Caco-2 (cell line): ENCODE measurements at regions not wholly inside any gene's neighbourhood (a gene's known extent, or its start where the extent isn't known, plus 50 kb on each side); places are given as distances from the start of the nearest gene placed in this dataset.

ENCODE experiments used
- BruUV-seq: library from RNA; stranded (reverse); fragments of 400-500 nt; replicated peaks from 2 replicates; lab custom pipeline; 2021; lab: Mats Ljungman, UMichigan
- CTCF ChIA-PET: fragments of 300-600 bp; sonication (Branson Sonifier 250); formaldehyde crosslinking; loops from one replicate; lab custom pipeline; 2022; ENCODE audit warnings: antibody characterized with exemption; lab: Charles Lee
- POLR2A ChIA-PET: fragments of 300-600 bp; sonication (Branson Sonifier 250); formaldehyde crosslinking; loops from one replicate; lab custom pipeline; 2022; ENCODE audit warnings: antibody characterized with exemption; lab: Charles Lee
- DNase-seq, 2 experiments: peaks; one replicate each; pipeline versions ENCODE4 v3.0.0 to v3.0.0-alpha.2; 2020 to 2022
- H3K27me3 ChIP-seq: replicated peaks from 2 replicates; pipeline ENCODE4 v1.6.0; 2011; ENCODE audit warnings: low read length; ENCODE audit not compliant: control insufficient read depth, insufficient read depth
- H3K36me3 ChIP-seq: 2 replicates; pipeline ENCODE4 v1.5.1; 2011; ENCODE audit warnings: low read length; ENCODE audit not compliant: control insufficient read depth, insufficient read depth
- H3K4me1 ChIP-seq: fragments of 250-450 bp; sonication (Bioruptor Pico); 2 replicates; pipeline ENCODE4 v1.5.1; 2020; ENCODE audit warnings: mild to moderate bottlenecking
- H3K4me3 ChIP-seq: 2 replicates; pipeline ENCODE4 v1.5.1; 2011; ENCODE audit warnings: low read depth, mild to moderate bottlenecking, control low read depth, low read length
- H3K9me3 ChIP-seq: fragments of 250-450 bp; sonication (Bioruptor Pico); 2 replicates; pipeline ENCODE4 v1.5.1; 2020; ENCODE audit warnings: mild to moderate bottlenecking, moderate library complexity
- H3K27ac Mint-ChIP-seq: one replicate; pipeline ENCODE4 v1.8.0; 2022; ENCODE audit warnings: mixed read lengths; ENCODE audit not compliant: unreplicated experiment
- H3K27me3 Mint-ChIP-seq: one replicate; pipeline ENCODE4 v1.8.0; 2022; ENCODE audit warnings: mixed read lengths; ENCODE audit not compliant: insufficient read depth, unreplicated experiment
- H3K36me3 Mint-ChIP-seq: one replicate; pipeline ENCODE4 v1.8.0; 2022; ENCODE audit warnings: mild to moderate bottlenecking, mixed read lengths; ENCODE audit not compliant: insufficient read depth, unreplicated experiment
- H3K4me1 Mint-ChIP-seq: one replicate; pipeline ENCODE4 v1.8.0; 2022; ENCODE audit warnings: low read depth, mixed read lengths; ENCODE audit not compliant: unreplicated experiment
- H3K4me3 Mint-ChIP-seq: one replicate; pipeline ENCODE4 v1.8.0; 2022; ENCODE audit warnings: mild to moderate bottlenecking, moderate library complexity, mixed read lengths; ENCODE audit not compliant: unreplicated experiment
- H3K9me3 Mint-ChIP-seq: one replicate; pipeline ENCODE4 v1.8.0; 2022; ENCODE audit warnings: mixed read lengths; ENCODE audit not compliant: unreplicated experiment
- CTCF ChIP-seq, 2 experiments: fragments of 200-600 bp in 1 of 2; IDR thresholded peaks; 1 replicate in 1 of 2; 2 replicates in 1 of 2; pipeline versions ENCODE4 v1.5.1 to v1.8.0; 2011 to 2022; ENCODE audit warnings: antibody characterized with exemption in 1 of 2, control low read depth in 1 of 2, inconsistent platforms in 1 of 2, low read depth in 1 of 2, low read length in 1 of 2, mild to moderate bottlenecking in 1 of 2, moderate library complexity in 1 of 2; ENCODE audit not compliant: insufficient read depth in 1 of 2, severe bottlenecking in 1 of 2, unreplicated experiment in 1 of 2
- intact Hi-C: fragments of 100-400 bp; cut with micrococcal nuclease; formaldehyde crosslinking; loops from one replicate; pipeline ENCODE4 v1.10.0; 2022; ENCODE audit not compliant: unreplicated experiment

GRCh38 chr11:44416776-44417175 is 106.8 kb upstream of the ALX4 start:
- CTCF ChIA-PET: no interaction called here
- DNase-seq: no peak

DNA sequence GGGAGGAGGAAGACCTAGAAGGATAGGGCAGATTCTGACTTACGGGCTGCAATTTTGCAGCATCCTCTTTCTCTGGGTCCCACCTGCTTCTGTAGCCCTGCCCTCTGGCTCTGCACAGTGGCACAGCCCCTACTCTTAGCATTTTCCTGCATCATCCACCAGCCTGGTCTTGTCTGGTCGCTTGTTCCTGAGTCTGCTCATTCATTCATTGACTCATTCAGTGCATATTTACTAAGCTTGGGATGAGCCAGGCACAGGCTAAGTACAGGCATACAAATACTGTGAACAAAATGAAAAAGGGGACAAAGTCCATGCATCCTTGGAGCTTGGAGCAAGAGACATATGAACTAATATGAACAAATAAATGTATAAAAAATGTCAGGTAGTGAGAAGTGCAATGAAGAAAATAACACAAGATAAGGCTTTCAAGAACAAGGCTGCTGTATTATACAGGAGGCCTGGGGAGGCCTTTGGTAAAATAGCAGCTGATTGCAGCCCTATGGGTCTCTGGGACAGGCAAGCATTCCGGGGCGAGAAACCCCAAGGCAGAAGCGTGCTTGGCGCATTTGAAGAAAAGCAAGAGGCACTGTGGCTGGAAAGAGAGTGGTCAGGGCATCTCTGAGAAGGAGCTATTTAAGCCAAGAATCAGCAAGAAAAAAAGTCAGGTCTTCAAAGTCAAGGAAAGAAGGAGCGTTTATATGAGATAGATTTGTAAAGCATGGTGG is 108.0 kb upstream of the ALX4 start:
- Histone ChIP-seq H3K9me3 (no peaks in the 10 kb centered on the region), H3K4me3 (no peak overlapping the region), H3K4me1 (no peaks in the 10 kb centered on the region), H3K27me3 (no peaks in the 10 kb centered on the region; the same call in 1 of the 2 replicates), H3K36me3 (no peaks in the 10 kb centered on the region)
- intact Hi-C loops: no loop called here
- Mint-ChIP-seq H3K27ac (no peak overlapping the region), H3K9me3 (no peaks in the 10 kb centered on the region), H3K27me3 (peaks cover 7% of the 10 kb centered on the region), H3K36me3 (no peaks in the 10 kb centered on the region), H3K4me1 (no peaks in the 10 kb centered on the region), H3K4me3 (no peak overlapping the region)
- BruUV-seq: no TSS peak
- ChIA-PET CTCF (interaction anchor here (1.1 kb wide), 1 partner anchor 9 kb away, joined by 4 read pairs; no protein-coding TSS in a partner anchor), POLR2A (no interaction called here)
- no peak for DNase-seq
- TF ChIP-seq CTCF (IDR thresholded peaks at IDR 0.05; ENCODE audit: insufficient read depth in 1 of 2, low read depth in 1 of 2, low read length in 1 of 2, severe bottlenecking in 1 of 2, unreplicated experiment in 1 of 2): no peak

More at GRCh38 chr11:44416776-44417175, 106.8 kb upstream of the ALX4 start:
- Histone ChIP-seq H3K4me3 (no peak overlapping the region), H3K4me1 (no peaks in the 10 kb centered on the region), H3K36me3 (no peaks in the 10 kb centered on the region), H3K9me3 (no peaks in the 10 kb centered on the region; the same call in 1 of the 2 replicates), H3K27me3 (no peaks in the 10 kb centered on the region; the same call in 1 of the 2 replicates)
- Mint-ChIP-seq H3K36me3 (no peaks in the 10 kb centered on the region), H3K27me3 (peaks cover 14% of the 10 kb centered on the region), H3K4me1 (no peaks in the 10 kb centered on the region), H3K27ac (no peak overlapping the region), H3K4me3 (no peak overlapping the region), H3K9me3 (no peaks in the 10 kb centered on the region)
- TF ChIP-seq CTCF (IDR thresholded peaks at IDR 0.05; ENCODE audit: insufficient read depth in 1 of 2, low read depth in 1 of 2, low read length in 1 of 2, severe bottlenecking in 1 of 2, unreplicated experiment in 1 of 2): no peak
- POLR2A ChIA-PET: no interaction called here
- no TSS peak for BruUV-seq
- intact Hi-C loops: no loop called here

DNA sequence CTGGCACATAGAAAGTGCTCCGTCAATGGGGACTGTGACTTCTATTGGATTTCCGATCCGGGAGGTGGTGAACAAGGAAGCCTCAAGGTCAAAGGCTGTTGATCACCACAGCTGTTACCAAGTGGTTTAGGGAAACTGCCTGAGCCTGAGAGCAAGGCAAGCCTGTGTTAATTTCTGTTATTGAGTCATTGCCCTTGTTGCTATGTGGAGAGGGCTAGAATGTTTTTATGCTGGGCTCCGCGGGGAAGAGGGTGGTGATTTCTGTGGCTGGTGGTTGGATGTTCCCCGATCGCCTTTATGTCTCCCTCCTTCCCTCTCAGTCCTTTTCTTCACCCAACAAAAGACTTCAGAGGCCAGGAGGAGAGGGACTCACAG is 108.5 kb upstream of the ALX4 start:
- no peaks in the 10 kb centered on the region; the same call in 1 of the 2 replicates for H3K27me3 ChIP-seq
- CTCF ChIA-PET: interaction anchor here (1.1 kb wide), 1 partner anchor 8 kb away, joined by 4 read pairs; no protein-coding TSS in a partner anchor

More for the DNA sequence above, 108.5 kb upstream of the ALX4 start:
- H3K4me3 ChIP-seq: no peak overlapping the region
- H3K36me3 Mint-ChIP-seq: no peaks in the 10 kb centered on the region
- POLR2A ChIA-PET: no interaction called here
- H3K27ac Mint-ChIP-seq: no peak overlapping the region
- H3K27me3 Mint-ChIP-seq: peaks cover 9% of the 10 kb centered on the region
- TF ChIP-seq CTCF (IDR thresholded peaks at IDR 0.05; ENCODE audit: insufficient read depth in 1 of 2, low read depth in 1 of 2, low read length in 1 of 2, severe bottlenecking in 1 of 2, unreplicated experiment in 1 of 2): no peak
- BruUV-seq: no TSS peak
- H3K4me3 Mint-ChIP-seq: no peak overlapping the region
- no peaks in the 10 kb centered on the region for H3K9me3 Mint-ChIP-seq
- DNase-seq: no peak
- H3K36me3 ChIP-seq: no peaks in the 10 kb centered on the region
- H3K9me3 ChIP-seq: no peaks in the 10 kb centered on the region
- H3K4me1 Mint-ChIP-seq: no peaks in the 10 kb centered on the region
- H3K4me1 ChIP-seq: no peaks in the 10 kb centered on the region
- intact Hi-C loops: no loop called here
